ENCODE measurements at regions not wholly inside any gene's neighbourhood (a gene's known extent, or its start where the extent isn't known, plus 50 kb on each side); places are given as distances from the start of the nearest gene placed in this dataset.

DNA sequence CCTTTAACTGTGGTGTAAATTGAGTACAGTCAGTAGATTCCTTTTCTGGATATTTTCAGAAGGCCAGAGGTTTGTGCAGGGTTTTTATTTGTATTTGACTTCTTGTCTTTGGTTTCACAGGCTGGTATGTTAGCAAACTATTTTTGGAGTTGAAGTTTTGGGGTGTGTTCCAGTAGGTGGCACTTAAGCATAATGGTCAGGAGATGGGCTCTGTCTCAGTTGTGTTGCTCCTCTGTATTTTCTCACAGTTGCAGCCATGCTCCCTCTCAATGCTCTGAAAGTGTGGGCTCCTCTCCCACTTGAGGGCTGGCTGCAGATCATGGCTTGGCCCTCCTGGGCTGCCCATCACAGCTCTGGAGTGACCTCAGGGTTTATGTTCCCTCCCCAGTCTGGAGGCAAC, 267.0 kb upstream of the PCSK5 start:
- no peak for ATAC-seq

DNA sequence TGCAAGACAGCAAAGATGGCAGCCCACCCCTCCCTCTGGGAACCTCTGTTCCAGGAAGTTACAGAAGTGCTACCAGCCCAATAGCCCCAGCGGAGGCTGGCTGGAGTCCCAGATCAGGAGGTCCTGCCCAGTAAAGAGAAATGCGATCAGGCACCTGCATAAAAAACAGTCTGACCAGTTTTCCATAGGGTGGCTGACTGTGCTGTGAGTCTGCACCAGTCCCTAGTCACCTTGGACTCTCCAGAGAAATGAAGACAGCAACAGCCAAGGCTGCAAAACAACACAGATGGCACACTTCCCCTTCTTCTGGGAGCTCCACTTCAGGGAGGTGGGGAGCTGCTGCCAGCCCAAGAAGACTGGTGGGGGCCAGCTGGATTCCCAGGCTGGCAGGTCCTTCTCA, 265.5 kb upstream of the PCSK5 start:
- ATAC-seq = no peak

DNA sequence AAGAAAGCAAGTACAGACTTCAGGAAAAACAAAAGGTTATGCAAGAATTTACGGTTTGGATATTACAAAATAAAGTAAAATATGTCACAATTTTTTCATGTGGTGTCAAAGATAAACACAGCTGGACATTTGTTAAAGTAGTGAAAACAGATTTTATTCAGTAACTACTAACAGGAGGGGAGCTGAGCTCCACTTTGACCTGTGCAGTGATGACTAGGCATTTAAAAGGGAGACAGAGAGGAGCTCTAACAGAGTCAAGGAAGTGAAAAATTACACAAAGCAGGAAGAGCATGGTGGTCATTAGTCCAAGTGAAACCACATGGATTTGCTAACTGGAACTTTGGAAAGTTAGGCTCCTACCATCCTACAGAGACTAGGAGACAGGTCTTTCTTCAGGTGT, 263.6 kb upstream of the PCSK5 start:
- ATAC-seq = no peak

GRCh38 chr9:75628952-75629351, 261.5 kb upstream of the PCSK5 start:
- no peak for ATAC-seq

DNA sequence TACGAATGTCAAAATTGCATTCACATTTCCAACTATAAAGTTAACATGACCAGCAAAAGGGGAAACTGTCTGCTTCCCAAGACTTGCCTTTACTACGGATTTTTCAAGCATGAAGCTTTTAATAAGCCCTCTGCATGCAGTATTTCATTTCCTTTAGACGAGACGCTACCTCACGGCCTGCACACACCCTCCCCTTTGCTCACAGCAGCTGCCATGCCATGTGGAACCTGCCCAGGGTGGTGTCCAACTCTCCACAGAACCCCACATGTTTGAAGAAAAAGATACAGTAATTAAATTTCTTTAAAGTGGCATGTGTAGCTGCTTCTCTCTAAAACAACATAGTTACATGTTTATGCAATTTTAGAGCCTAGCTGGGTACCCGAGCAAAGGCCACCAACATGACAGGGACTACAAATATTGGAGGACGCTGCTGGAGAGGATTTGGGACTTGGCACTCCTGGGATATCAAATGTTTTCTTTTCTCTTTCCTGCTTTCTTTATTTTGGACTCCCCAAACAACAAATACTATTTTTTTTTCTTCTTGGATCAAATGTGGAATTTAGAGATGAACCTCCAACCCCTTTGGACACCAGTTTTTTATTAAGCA, 256.9 kb upstream of the PCSK5 start:
- no peak for ATAC-seq

DNA sequence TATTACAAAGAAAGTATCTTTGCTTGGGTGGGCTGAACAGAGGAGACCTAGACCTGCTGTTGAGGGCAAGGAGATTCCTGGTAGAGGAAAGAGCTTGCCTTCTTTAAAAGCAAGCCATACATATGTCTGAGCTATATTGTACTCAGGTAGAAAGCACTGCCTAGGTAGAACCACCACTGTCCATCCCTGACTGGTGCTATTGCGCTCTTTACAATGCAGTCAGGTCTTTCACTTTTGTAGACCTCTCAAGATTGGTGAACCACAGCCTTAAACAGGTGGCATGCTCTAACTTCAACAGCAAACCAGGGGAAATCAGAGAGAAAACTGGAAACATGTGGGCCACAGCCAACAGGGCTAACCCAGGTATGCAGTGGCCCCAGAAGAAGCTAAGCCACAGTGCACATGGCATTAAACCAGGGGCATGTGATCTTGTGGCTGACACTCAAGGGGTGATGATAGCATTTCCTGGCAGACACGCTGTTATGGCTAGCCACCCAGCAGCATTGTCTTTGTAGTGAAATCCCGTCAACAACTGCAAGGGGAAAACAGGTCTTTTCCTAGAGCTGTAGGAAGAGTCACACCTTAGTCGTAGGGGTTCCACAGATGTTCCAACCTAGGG, 253.9 kb upstream of the PCSK5 start:
- ATAC-seq = no peak

- ATAC-seq = no peak
Measured at GRCh38 chr9:75639971-75640610, 250.4 kb upstream of the PCSK5 start.

DNA sequence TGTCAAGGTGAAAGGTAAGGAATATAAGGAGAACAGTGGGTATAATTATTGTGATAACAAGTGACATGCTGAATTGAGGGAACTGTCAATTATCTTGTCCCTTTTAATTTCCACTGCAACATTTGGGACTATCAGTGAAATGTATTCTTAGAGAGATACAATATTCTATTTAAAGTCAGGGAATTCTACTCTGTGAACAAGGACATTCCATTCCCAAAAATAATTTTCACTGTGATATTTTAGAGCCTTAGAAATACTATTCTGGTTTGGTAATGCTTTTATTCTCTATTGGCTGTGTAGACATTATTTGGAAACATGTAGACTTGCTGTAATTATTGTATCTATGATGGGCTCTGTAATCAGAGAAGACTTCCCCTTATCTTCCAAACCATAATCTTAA, 248.0 kb upstream of the PCSK5 start:
- no peak for ATAC-seq

GRCh38 chr9:75644649-75645048, 245.8 kb upstream of the PCSK5 start:
- ATAC-seq = no peak

- no peak for ATAC-seq
Measured at GRCh38 chr9:75648034-75648433, 242.4 kb upstream of the PCSK5 start.

DNA sequence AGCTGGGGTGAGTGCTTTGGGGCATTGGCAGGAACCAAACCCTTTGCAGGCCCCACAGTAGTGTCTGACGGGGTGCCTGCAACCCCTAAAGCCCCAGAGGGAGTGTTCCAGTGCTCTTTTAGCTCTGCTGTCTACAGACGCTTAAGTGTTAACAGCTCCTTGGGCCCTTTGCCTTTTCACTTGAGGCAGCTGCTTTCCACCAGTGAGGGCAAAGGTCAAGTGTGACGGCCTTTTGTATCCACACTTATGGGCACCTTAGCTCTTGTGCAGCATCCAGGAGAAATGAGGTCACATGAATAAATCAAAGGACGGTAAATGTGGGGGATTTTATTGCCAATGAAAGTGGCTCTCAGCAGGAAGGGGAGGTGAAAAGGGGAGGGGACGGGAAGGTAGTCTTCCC, 241.4 kb upstream of the PCSK5 start:
- ATAC-seq = no peak

DNA sequence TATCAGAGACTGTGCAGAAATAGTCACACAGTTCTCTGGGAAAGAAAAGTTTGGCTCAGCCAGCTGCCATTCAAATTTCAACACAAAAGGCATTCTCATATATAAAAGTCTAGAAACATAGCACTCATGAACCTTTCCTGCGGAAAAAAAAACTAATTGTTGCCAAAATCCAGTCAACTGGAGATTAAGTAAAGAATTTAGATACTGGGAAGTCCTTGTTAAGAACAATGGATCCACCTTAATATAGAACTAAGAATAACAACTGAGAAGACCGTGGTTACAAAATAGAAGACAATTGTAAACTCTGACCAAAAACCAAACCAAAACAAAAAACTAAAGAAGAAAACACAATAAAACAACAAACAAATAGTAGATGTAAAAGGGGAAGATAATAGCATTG, 238.8 kb upstream of the PCSK5 start:
- ATAC-seq = no peak

- no peak for ATAC-seq
Measured at GRCh38 chr9:75653335-75653734, 237.1 kb upstream of the PCSK5 start.

DNA sequence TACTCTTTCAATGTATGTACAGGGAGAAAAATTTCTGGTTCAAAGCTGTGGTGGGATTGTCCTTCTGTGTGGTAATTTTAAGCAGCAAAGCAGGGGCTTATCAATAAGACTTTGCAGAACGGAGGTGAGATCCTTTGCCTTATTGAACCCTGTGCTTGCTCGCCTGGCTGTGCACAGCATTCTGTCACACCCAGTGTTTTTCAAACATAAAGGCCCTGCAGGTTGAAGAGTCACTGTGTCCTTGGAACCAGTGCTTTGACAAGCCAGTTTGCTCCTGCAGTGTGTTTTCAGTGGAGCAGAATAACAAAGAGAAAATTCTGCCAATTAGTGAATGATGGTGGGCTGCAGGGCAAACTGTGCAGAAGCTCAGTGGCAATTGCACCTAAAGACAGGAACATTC, 236.7 kb upstream of the PCSK5 start:
- no peak for ATAC-seq

DNA sequence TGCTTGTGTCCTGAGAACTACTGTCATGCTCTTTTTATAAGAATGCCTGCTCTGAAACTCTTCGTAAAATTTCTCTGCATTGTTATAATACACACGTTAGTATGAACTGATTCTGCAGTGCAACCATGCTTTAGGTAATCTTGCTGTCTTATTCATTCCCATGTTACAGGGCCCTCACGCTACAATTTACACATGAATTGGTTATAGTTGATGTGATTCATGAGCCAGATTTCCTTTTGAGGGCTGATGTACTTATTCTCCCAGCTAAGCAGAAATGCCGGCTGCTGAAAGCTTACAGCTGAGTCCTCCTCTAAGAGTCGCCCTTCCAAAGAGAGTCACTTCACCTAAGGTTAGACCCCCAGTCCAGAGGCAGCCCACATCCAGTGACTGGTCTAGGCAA, 233.5 kb upstream of the PCSK5 start:
- no peak for ATAC-seq

GRCh38 chr9:75658301-75658905, 232.1 kb upstream of the PCSK5 start:
- no peak for ATAC-seq

- ATAC-seq = no peak
Measured at GRCh38 chr9:75664597-75664996, 225.9 kb upstream of the PCSK5 start.

DNA sequence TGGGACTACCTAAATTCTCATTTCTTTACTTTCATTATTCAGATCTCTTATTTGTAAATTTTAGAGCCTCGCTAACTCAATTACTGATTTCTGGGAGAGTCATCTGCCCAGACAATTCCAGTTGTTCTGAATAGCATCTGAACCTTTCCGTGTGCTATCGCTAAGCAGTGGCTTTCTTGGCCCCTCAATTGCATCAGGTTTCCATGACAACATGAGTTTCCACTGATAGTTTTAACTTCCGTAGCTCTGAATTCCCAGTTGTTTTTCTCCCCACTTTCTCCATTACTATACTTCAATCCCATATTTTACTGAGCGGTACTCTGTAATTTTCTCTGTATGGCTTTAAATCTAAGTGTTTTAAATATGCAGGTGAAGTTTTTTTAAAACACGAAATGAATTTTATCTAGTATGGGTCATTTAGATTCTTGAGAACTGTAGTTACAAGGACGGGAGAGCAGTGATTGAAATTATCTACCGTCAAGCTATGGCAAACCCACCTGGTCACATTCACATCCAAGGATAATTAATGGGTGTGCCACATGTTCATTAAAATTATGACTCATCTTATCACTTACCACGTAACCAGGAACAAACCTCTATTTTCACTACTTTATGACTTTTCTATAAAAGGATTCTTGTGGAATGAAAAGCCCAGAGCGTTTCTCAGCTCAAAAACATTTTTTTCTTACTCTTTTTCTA, 223.5 kb upstream of the PCSK5 start:
- ATAC-seq = no peak

GRCh38 chr9:75669721-75670120, 220.8 kb upstream of the PCSK5 start:
- no peak for ATAC-seq

DNA sequence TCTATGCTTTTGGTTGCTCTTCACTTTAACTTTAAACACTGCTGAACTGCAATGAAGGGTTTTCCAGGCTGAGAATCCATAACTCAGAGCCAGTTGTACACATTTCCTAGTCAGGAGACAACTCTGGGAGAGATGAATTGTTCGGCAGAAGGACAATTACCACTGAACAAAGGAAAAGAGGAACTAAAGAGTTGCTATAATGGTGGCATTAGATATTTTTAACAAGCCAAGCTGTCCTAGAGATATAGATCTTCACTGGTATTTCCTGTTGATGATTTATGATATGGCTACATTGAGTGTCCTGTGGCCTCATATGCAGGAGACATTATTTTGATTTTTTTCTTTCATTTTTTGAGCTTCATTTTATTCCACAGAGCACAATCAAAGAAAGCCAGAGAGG, 219.1 kb upstream of the PCSK5 start:
- no peak for ATAC-seq

GRCh38 chr9:75672478-75672877, 218.0 kb upstream of the PCSK5 start:
- no peak for ATAC-seq

- ATAC-seq = no peak
Measured at GRCh38 chr9:75683591-75683990, 206.9 kb upstream of the PCSK5 start.

DNA sequence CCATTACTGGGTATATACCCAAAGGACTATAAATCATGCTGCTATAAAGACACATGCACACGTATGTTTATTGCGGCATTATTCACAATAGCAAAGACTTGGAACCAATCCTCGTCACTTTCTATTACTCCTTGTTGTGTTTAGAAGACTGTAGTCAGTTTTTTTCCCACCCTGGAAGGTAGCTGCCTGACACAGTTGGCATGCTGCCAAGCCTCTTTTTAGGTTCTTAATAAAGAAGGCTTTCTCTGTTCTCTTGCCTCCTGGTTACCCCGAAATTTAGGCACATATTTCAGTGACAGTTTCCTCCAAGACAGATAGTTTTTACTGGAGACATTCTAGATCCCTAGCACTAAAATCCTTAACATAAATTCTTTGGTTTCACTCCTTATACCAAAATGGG, 205.4 kb upstream of the PCSK5 start:
- ATAC-seq = no peak

Measured in activated CD4-positive, CD25-positive, alpha-beta regulatory T cell treated with anti-CD3 and anti-CD28 coated beads, Interleukin-2, amount 50 U/mL, for 24 hours (primary cell).